Activated T-cell treated with anti-CD3 and anti-CD28 coated beads, Interleukin-2, amount 50 U/mL, for 4 hours (primary cell): ENCODE measurements at regions not wholly inside any gene's neighbourhood (a gene's known extent, or its start where the extent isn't known, plus 50 kb on each side); places are given as distances from the start of the nearest gene placed in this dataset.
"Not testable (repeated sequence)": the region's sequence is repeated elsewhere in the genome, so short reads cannot be mapped to it uniquely, and the experiment has no call there.

Source experiments
- ATAC-seq, 2 donors: fragments of 200-7000 bp; cut with Tn5 transposase; one replicate each; pipeline ENCODE4 v1.10.0; 2021
- DNase-seq: peaks from one replicate; pipeline ENCODE4 v3.0.0-alpha.2; 2020
- H3K27me3 Mint-ChIP-seq: one replicate; pipeline ENCODE4 v1.8.0; 2021; ENCODE audit warnings: low read depth, mixed read lengths
- H3K36me3 Mint-ChIP-seq: one replicate; pipeline ENCODE4 v1.8.0; 2022; ENCODE audit warnings: mixed read lengths; ENCODE audit not compliant: insufficient read depth
- H3K4me1 Mint-ChIP-seq: one replicate; pipeline ENCODE4 v1.8.0; 2021; ENCODE audit warnings: low read depth, mixed read lengths
- H3K4me3 Mint-ChIP-seq: one replicate; pipeline ENCODE4 v1.8.0; 2021; ENCODE audit warnings: mild to moderate bottlenecking, moderate library complexity, mixed read lengths
- H3K9me3 Mint-ChIP-seq: one replicate; pipeline ENCODE4 v1.8.0; 2021; ENCODE audit warnings: mixed read lengths

DNA sequence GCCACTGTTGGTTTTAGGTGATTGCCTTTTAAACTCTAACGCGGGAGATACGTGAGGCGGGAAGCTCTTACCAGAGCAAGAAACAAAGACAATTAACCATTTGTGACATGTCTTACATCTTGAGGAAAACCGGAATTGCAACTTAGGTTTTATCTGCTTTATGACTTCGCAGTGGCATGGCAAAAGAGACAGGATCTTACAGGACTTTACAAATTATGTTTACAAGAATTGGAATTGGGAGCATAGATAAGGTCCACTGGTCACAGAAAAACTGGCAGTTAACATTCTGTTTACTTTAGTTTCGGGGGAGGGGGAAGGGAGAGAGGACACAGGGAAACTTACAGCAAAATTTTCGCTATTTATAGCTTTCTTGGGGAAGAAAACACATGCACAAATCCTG is 1119.6 kb downstream of the ZPLD1 start:
- Mint-ChIP-seq H3K9me3 (peaks cover 4% of the 10 kb centered on the region), H3K4me1 (no peaks in the 10 kb centered on the region), H3K4me3 (no peak overlapping the region), H3K27me3 (no peaks in the 10 kb centered on the region), H3K36me3 (no peaks in the 10 kb centered on the region)
- DNase-seq: no peak
- no peak for ATAC-seq

DNA sequence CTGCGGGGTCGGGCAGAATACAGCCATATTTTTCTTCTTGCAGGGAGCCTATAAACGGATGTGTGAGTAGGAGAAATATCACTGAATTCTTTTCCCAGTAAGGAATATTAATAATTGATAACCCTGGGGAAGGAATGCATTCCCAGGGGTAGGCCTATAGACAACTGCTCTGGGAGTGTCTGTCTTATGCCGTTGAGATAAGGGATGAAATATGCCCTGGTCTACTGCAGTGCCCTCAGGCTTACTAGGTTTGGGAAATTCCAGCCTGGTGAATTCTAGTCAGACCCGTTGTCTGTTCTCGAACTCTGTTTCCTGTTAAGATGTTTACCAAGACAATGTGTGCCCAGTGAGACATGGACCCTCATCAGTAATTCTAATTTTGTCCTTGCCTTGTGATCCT is 1129.3 kb downstream of the ZPLD1 start:
- H3K9me3 Mint-ChIP-seq, DNase-seq, H3K27me3 Mint-ChIP-seq, ATAC-seq, H3K36me3 Mint-ChIP-seq, H3K4me1 Mint-ChIP-seq, H3K4me3 Mint-ChIP-seq: not testable (repeated sequence)

DNA sequence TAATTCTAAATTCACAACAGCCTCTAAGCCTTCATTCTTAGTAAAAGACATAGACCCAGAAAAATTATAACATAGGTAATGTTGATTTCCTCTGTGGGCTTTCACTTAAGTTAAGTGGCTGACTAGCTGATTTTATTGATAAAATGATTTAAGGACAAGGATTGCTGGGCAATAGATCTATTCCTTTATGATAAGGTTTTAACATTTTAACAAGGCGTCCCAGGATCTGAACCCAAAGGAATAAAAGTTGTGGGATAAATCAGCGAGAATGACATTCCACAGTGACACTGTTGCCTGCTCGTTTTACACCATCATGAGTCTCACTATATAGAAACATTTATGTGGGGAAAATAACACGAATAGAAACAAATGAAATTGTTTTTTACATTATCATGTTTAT is 1151.0 kb downstream of the ZPLD1 start:
- Mint-ChIP-seq H3K36me3 (no peaks in the 10 kb centered on the region), H3K4me1 (no peaks in the 10 kb centered on the region), H3K9me3 (peaks cover under 1% of the 10 kb centered on the region), H3K27me3 (no peaks in the 10 kb centered on the region), H3K4me3 (no peak overlapping the region)
- ATAC-seq: no peak
- no peak for DNase-seq

DNA sequence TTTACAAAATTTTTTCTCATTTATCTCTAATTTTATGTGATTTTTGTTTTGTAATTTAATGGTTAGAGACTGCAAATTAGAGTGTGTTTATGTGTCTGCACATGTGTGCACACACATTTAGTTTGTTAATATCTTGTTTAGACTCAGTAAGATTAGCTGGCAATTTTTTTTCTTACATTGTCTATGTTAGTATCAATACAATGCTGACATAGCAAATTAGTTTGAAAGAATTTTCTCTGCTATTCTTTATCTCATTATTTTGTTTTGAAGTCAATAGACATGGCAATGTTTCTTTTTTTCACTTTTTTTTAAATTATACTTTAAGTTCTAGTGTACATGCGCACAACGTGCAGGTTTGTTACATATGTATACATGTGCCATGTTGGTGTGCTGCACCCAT is 1155.0 kb downstream of the ZPLD1 start:
- H3K4me1 Mint-ChIP-seq: no peaks in the 10 kb centered on the region
- H3K9me3 Mint-ChIP-seq: peaks cover 3% of the 10 kb centered on the region
- DNase-seq (no peak), ATAC-seq (no peak)
- H3K27me3 Mint-ChIP-seq: no peaks in the 10 kb centered on the region
- no peak overlapping the region for H3K4me3 Mint-ChIP-seq
- no peaks in the 10 kb centered on the region for H3K36me3 Mint-ChIP-seq

DNA sequence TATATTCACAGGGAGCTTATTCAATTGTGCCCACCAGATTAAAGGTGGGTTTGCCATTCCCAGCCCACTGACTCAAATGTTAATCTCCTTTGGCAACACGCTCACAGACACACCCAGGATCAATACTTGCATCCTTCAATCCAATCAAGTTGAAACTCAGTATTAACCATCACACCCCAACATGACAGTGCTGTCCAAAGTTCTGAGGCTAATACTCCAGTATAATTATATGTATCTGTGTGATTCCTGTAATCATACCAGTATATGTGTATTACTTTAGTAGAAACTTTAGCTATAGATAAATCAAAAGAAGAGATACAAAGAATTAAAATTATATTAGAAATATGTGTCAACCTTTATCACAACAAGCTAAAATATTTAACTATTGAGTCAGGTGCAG is 1166.0 kb downstream of the ZPLD1 start:
- peaks cover 8% of the 10 kb centered on the region for H3K9me3 Mint-ChIP-seq
- DNase-seq (no peak), ATAC-seq (no peak)
- H3K36me3 Mint-ChIP-seq: no peaks in the 10 kb centered on the region
- H3K27me3 Mint-ChIP-seq: no peaks in the 10 kb centered on the region
- H3K4me3 Mint-ChIP-seq: no peak overlapping the region
- H3K4me1 Mint-ChIP-seq: no peaks in the 10 kb centered on the region

DNA sequence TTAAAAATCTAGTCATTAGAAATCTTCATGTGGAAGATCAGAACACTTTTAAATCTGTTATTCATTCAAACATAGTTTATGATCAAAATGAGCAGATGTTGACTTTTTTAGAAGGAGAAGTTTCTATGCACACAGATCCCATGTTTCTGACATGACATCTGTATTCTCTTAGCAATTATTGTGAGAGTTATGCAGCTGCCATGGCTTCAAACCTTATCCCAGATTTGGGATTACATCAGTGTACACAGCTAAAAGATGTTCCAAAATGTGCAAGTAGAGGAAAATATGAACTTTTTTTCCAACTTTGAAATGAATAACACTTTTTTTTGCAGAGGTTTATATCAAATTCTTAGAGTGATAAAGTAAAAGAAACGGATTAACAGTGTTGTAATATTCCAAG is 1166.9 kb downstream of the ZPLD1 start:
- Mint-ChIP-seq H3K4me3 (no peak overlapping the region), H3K36me3 (no peaks in the 10 kb centered on the region), H3K9me3 (peaks cover 11% of the 10 kb centered on the region), H3K4me1 (no peaks in the 10 kb centered on the region), H3K27me3 (no peaks in the 10 kb centered on the region)
- no peak for DNase-seq
- ATAC-seq: no peak

DNA sequence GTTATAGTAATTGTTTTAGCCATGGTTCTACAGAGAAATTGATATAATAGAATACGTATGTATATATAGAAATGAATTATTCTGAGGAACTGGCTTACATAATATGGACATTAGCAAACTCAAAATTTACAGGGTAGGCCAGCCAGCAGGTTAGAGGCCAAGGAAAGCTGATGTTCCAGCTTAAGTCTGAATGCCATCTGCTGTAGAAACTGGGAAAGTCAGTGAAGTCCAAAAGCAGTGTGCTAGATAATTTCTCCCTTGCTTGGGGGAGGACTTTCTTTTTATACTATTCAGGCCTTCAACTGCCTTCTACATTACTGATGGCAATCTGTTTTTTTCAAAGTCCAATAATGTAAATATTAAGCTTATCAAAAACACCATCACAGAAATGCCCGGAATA is 1174.7 kb downstream of the ZPLD1 start:
- H3K9me3 Mint-ChIP-seq: peaks cover 6% of the 10 kb centered on the region
- H3K4me3 Mint-ChIP-seq: no peak overlapping the region
- ATAC-seq: no peak

DNA sequence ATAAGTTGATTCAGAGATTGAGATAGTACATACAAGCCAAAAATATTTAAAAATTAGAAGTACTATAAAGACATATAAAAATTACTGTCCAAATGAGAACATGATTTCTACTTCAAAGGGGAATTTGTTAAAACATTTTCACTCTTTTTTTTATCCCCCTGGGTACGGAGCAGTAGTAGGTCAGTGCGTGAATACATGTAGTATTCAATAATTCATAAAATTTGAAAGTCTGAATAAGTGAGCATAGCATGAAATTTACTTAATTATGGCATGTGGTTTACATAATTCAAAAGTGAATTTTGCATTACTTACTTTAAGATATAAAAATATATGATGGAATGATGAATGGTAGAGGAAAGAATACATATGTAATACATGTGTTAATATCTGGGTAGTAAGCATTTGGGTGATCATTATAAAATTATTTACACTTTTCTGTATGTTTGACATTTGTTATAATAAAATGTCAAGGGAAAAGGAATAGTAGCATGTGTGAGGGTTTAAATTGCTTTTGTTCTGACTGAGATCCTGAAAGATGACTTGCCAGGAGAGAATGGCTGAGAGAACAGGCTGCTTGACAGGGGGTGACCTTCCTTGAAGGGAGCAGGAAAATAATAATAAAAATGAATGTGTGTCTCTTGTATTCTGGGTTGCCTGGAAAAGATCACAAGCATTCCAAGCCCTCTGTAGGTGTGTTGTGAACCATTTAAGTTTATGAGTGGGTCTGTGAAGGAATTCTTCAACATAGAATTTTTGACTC is 1178.8 kb downstream of the ZPLD1 start:
- Mint-ChIP-seq H3K4me1 (no peaks in the 10 kb centered on the region), H3K27me3 (no peaks in the 10 kb centered on the region), H3K4me3 (no peak overlapping the region), H3K36me3 (no peaks in the 10 kb centered on the region), H3K9me3 (no peaks in the 10 kb centered on the region)
- no peak for ATAC-seq
- no peak for DNase-seq

More for the DNA sequence above, 1174.7 kb downstream of the ZPLD1 start:
- DNase-seq: no peak
- Mint-ChIP-seq H3K4me1 (no peaks in the 10 kb centered on the region), H3K36me3 (no peaks in the 10 kb centered on the region), H3K27me3 (no peaks in the 10 kb centered on the region)

DNA sequence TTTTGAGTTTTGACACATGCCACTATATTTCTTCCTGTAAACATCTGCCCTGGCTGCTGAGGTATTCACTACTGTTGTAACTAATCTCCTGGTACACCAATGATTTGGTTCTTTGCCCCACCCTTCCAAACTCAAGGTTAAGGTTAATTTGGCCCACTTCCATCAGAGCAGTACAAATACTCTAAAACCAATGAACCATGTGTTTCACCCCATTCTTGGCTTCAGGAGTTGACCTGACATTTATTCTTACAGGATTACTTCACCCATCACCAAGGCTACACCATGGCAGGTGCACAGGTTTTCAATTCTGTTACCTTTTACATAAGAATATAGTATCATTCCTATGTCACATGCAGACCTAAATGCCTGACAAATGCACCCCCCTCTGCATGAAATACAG is 1179.9 kb downstream of the ZPLD1 start:
- Mint-ChIP-seq H3K36me3 (no peaks in the 10 kb centered on the region), H3K4me1 (no peaks in the 10 kb centered on the region), H3K9me3 (no peaks in the 10 kb centered on the region), H3K4me3 (no peak overlapping the region), H3K27me3 (no peaks in the 10 kb centered on the region)
- DNase-seq: no peak
- ATAC-seq: no peak

DNA sequence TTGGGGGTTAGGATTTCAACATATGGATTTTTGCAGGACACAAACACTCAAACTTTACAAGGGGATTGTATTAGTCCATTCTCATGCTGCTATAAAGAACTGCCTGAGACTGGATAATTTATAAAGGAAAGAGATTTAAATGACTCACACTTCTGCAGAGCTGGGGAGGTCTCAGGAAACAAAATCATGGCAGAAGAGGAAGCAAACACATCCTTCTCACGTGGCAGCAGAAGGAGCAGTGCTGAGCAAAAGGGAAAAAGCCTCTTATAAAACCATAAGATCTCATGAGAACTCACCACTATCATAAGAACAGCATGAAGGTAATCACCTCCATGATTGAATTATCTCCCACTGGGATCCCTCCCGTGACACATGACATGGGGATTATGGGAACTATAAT is 1183.1 kb downstream of the ZPLD1 start:
- Mint-ChIP-seq H3K4me1 (no peaks in the 10 kb centered on the region), H3K36me3 (no peaks in the 10 kb centered on the region), H3K4me3 (no peak overlapping the region), H3K9me3 (no peaks in the 10 kb centered on the region), H3K27me3 (no peaks in the 10 kb centered on the region)
- no peak for DNase-seq
- ATAC-seq: no peak

DNA sequence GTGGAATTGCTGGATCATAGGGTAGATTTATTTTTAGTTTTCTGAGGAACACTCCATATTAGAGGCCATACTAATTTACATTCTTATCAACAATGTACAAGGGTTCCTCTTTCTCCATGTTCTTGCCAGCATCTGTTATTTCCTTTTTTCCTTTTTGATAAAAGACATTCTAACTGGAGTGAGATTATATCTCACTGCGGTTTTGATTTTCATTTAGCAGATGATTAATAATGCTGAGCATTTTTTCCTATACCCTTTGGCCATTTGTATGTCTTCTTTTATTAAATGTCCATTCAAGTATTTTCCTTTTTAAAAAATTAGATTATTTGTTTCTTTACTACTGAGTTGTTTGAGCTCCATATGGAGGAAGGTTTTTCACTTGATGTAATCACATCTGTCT is 1189.5 kb downstream of the ZPLD1 start:
- H3K4me3 Mint-ChIP-seq: no peak overlapping the region
- ATAC-seq (no peak), DNase-seq (no peak)
- no peaks in the 10 kb centered on the region for H3K36me3 Mint-ChIP-seq
- H3K9me3 Mint-ChIP-seq: peaks cover 9% of the 10 kb centered on the region
- H3K27me3 Mint-ChIP-seq: no peaks in the 10 kb centered on the region
- no peaks in the 10 kb centered on the region for H3K4me1 Mint-ChIP-seq

DNA sequence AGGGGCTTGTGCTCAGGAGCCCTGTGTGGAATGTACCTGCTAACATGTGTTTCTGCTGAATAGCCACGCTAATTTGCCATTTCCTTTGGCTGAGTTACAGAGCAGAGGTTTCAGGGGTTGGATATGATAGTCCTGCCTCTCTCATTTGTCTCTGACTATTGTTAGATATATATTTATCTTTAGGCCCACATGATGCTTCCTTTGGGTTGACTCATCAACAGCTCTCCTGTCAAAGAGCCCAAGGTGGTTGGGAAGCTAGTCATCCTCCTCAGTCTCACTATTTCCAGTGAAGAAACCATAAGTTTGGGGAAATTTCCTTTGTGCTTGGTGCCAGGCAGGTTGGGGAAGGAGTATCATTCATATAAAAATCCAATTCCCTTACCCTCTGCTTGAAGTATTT is 1194.6 kb downstream of the ZPLD1 start:
- DNase-seq (no peak), ATAC-seq (no peak)
- Mint-ChIP-seq H3K4me1 (no peaks in the 10 kb centered on the region), H3K4me3 (no peak overlapping the region), H3K36me3 (no peaks in the 10 kb centered on the region), H3K9me3 (peaks cover 24% of the 10 kb centered on the region), H3K27me3 (no peaks in the 10 kb centered on the region)

DNA sequence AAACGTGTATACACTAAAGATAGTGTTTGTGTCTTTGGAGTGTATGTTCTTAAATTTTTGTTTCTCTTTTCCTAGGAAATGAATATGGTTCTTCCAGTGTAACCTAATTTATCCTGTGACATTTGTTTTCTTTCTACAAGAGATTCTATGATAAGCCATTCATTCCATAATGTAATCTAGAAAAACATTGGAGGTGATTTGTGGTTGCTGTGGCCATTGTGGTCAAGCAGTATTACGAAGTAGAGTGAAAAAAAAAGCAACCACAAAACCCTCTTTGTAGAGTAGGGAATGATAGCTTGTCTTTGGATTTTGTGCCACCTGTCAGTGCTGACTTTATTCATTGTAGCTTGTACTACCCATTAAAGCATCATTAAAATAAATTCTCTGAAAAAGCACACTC is 1209.6 kb downstream of the ZPLD1 start:
- Mint-ChIP-seq H3K4me1 (no peaks in the 10 kb centered on the region), H3K9me3 (no peaks in the 10 kb centered on the region), H3K36me3 (no peaks in the 10 kb centered on the region), H3K4me3 (no peak overlapping the region), H3K27me3 (no peaks in the 10 kb centered on the region)
- no peak for ATAC-seq
- DNase-seq: no peak

DNA sequence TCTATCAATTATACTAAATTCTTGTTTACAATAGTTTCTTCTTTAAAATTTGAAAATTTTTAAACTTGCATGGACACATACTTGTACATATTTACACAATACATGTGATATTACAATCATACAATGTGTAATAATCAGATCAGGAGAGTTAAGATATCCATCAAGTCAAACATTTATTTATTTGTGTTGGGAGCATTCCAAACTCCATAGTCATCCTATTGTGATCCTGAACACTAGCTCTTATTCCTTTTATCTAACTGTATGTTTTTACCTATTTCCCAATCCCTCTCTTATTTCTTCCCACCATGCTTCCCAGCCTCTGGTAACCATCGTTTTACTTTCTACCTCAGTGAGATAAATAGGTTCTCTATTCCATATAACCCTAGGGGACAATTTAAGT is 1219.2 kb downstream of the ZPLD1 start:
- no peaks in the 10 kb centered on the region for H3K4me1 Mint-ChIP-seq

DNA sequence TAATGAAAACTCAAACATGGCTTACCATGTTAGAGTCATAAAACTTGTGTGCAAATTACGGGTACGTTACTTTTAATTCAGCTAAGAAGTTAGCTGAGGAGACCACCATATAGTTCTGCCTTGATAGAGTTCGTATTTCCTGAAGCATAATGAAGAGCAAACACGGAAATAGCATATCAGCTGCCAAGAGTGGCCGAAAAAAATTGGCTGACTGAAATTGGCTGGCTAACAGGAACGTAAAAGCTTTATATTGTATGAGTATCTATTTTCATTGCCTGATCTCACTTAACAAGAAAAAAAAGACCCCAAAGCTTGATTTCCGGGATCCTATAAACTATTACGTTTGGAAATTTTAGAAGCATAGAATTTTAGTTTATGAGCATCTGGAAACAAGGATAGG is 1222.9 kb downstream of the ZPLD1 start:
- Mint-ChIP-seq H3K9me3 (no peaks in the 10 kb centered on the region), H3K4me1 (no peaks in the 10 kb centered on the region), H3K4me3 (no peak overlapping the region), H3K27me3 (no peaks in the 10 kb centered on the region), H3K36me3 (no peaks in the 10 kb centered on the region)
- ATAC-seq (no peak), DNase-seq (no peak)

More for the DNA sequence above, 1219.2 kb downstream of the ZPLD1 start:
- Mint-ChIP-seq H3K27me3 (no peaks in the 10 kb centered on the region), H3K4me3 (no peak overlapping the region), H3K36me3 (no peaks in the 10 kb centered on the region), H3K9me3 (no peaks in the 10 kb centered on the region)
- ATAC-seq (no peak), DNase-seq (no peak)

DNA sequence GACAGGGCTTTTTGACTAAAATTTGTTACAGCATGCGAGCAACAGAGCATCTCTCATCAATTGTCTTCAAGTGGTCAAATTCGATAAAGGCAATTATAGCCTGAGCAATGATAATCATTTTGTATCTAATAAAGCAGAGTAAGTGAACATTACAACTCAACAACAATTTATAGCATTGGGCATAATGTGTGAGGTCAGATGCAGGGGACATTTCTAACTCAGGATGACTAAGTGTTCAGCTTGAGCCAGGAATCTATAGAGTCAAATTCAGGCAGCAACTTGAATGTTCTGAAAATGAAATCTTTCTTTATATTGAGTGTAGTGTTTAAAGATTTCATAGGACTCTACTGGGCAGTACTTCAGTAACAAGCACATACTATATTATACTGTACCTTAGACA is 1226.0 kb downstream of the ZPLD1 start:
- no peak for DNase-seq
- Mint-ChIP-seq H3K36me3 (no peaks in the 10 kb centered on the region), H3K4me1 (no peaks in the 10 kb centered on the region), H3K4me3 (no peak overlapping the region), H3K27me3 (no peaks in the 10 kb centered on the region), H3K9me3 (peaks cover 6% of the 10 kb centered on the region)
- ATAC-seq: no peak
